ENCODE measurements at regions not wholly inside any gene's neighbourhood (a gene's known extent, or its start where the extent isn't known, plus 50 kb on each side); places are given as distances from the start of the nearest gene placed in this dataset.
A peak's percentile ranks its signal among the peaks of the same experiment; 100 is the strongest.

GRCh38 chr5:76030343-76030742, 52.8 kb upstream of the SV2C start:
- DNase-seq, result no peak

GRCh38 chr5:76029739-76030138, 53.4 kb upstream of the SV2C start:
- DNase-seq, result no peak

- DNase-seq, result no peak
These were observed 57.4 kb upstream of the SV2C start for GRCh38 chr5:76025790-76026189.

GRCh38 chr5:76025069-76025468, 58.1 kb upstream of the SV2C start:
- DNase-seq, result peak; percentile 75 to 91

- DNase-seq, result no peak
These were observed 60.6 kb upstream of the SV2C start for GRCh38 chr5:76022611-76023010.

GRCh38 chr5:76021936-76022584, 61.1 kb upstream of the SV2C start:
- no peak for DNase-seq

GRCh38 chr5:76016258-76016657, 66.9 kb upstream of the SV2C start:
- DNase-seq, result no peak

GRCh38 chr5:76014005-76014404, 69.2 kb upstream of the SV2C start:
- DNase-seq, result no peak

GRCh38 chr5:76007904-76008303, 75.3 kb upstream of the SV2C start:
- no peak for DNase-seq

- DNase-seq, result no peak
These were observed 82.6 kb upstream of the SV2C start for GRCh38 chr5:76000582-76000981.

- DNase-seq, result no peak
These were observed 89.3 kb upstream of the SV2C start for GRCh38 chr5:75993643-75994520.

- no peak for DNase-seq
These were observed 90.0 kb upstream of the SV2C start for GRCh38 chr5:75993183-75993582.

- no peak for DNase-seq
These were observed 90.4 kb upstream of the SV2C start for GRCh38 chr5:75992753-75993152.

GRCh38 chr5:75985077-75985476, 98.1 kb upstream of the SV2C start:
- DNase-seq, result no peak

- no peak for DNase-seq
These were observed 107.7 kb upstream of the SV2C start for GRCh38 chr5:75975496-75975895.

GRCh38 chr5:75965292-75965691, 117.9 kb upstream of the SV2C start:
- no peak for DNase-seq

- DNase-seq, result no peak
These were observed 119.2 kb upstream of the SV2C start for GRCh38 chr5:75964008-75964407.

GRCh38 chr5:75963554-75963953, 119.6 kb upstream of the SV2C start:
- DNase-seq, result no peak

GRCh38 chr5:75961818-75962217, 121.4 kb upstream of the SV2C start:
- no peak for DNase-seq

- DNase-seq, result no peak
These were observed 123.1 kb upstream of the SV2C start for GRCh38 chr5:75960129-75960528.

GRCh38 chr5:75952963-75953362, 130.2 kb upstream of the SV2C start:
- DNase-seq, result no peak

- DNase-seq, result no peak
These were observed 130.9 kb upstream of the SV2C start for GRCh38 chr5:75952291-75952690.

- DNase-seq, result no peak
These were observed 131.5 kb upstream of the SV2C start for GRCh38 chr5:75951716-75952115.

GRCh38 chr5:75951158-75951557, 132.0 kb upstream of the SV2C start:
- peak in 1 of 2 experiments; percentile 22 for DNase-seq

- no peak for DNase-seq
These were observed 134.7 kb upstream of the SV2C start for GRCh38 chr5:75948438-75948837.
